Thyroid gland (tissue), 4 donors: ENCODE measurements at regions not wholly inside any gene's neighbourhood (a gene's known extent, or its start where the extent isn't known, plus 50 kb on each side); places are given as distances from the start of the nearest gene placed in this dataset.

ENCODE experiments used
- CTCF ChIP-seq, 6 experiments: fragments of 200-600 bp in 3 of 6; fragments of 450-650 bp in 3 of 6; sonication (generic) in 3 of 6; IDR thresholded peaks; one replicate each; pipeline ENCODE4 v1.5.1; 2016 to 2019; ENCODE audit warnings: antibody characterized with exemption in 6 of 6, mild to moderate bottlenecking in 2 of 6, inconsistent platforms in 1 of 6, moderate library complexity in 1 of 6
- POLR2A ChIP-seq, 2 donors: fragments of 450-650 bp; IDR thresholded peaks; one replicate each; pipeline ENCODE4 v1.6.1; 2017; ENCODE audit warnings: antibody characterized with exemption in 2 of 2, mild to moderate bottlenecking in 2 of 2, moderate library complexity in 1 of 2

GRCh38 chr18:24727685-24728084 is 267.2 kb downstream of the HRH4 start:
- TF ChIP-seq POLR2A (IDR thresholded peaks at IDR 0.05): no peak
- no peak for TF ChIP-seq CTCF (IDR thresholded peaks at IDR 0.05)
